ENCODE measurements at regions not wholly inside any gene's neighbourhood (a gene's known extent, or its start where the extent isn't known, plus 50 kb on each side); places are given as distances from the start of the nearest gene placed in this dataset.

GRCh38 chr18:41600693-41601391 lies 354.2 kb upstream of the PIK3C3 start:
- DNase-seq (ENCODE audit: low spot score in 2 of 2), result no peak
- Histone ChIP-seq H3K27me3 (no peaks in the 10 kb centered on the region), H3K4me1 (no peaks in the 10 kb centered on the region), H3K36me3 (no peaks in the 10 kb centered on the region), H3K9me3 (no peaks in the 10 kb centered on the region), H3K4me3 (no peak overlapping the region), H3K27ac (no peak overlapping the region)
- WGBS, 2 donors, result 75 to 89% methylated on average over 3 of the region's 3 CpGs
- TF ChIP-seq EP300 (IDR thresholded peaks at IDR 0.05) (no peak), POLR2A (IDR thresholded peaks at IDR 0.05) (no peak), CTCF (IDR thresholded peaks at IDR 0.05) (no peak)

- Histone ChIP-seq H3K9me3 (no peaks in the 10 kb centered on the region), H3K36me3 (no peaks in the 10 kb centered on the region), H3K4me3 (no peak overlapping the region), H3K4me1 (no peaks in the 10 kb centered on the region), H3K27me3 (no peaks in the 10 kb centered on the region), H3K27ac (no peak overlapping the region)
- 77 to 79% methylated on average over 3 of the region's 3 CpGs for WGBS, 2 donors
- TF ChIP-seq POLR2A (IDR thresholded peaks at IDR 0.05), result no peak
- TF ChIP-seq EP300 (IDR thresholded peaks at IDR 0.05), result no peak
- no peak for TF ChIP-seq CTCF (IDR thresholded peaks at IDR 0.05)
- DNase-seq (ENCODE audit: low spot score in 2 of 2), result no peak
These were observed 355.6 kb upstream of the PIK3C3 start for GRCh38 chr18:41599466-41599865.

- Histone ChIP-seq H3K9me3 (no peaks in the 10 kb centered on the region), H3K4me3 (no peak overlapping the region), H3K27ac (no peak overlapping the region), H3K4me1 (no peaks in the 10 kb centered on the region), H3K27me3 (no peaks in the 10 kb centered on the region), H3K36me3 (no peaks in the 10 kb centered on the region)
- DNase-seq (ENCODE audit: low spot score in 2 of 2), result no peak
- TF ChIP-seq CTCF (IDR thresholded peaks at IDR 0.05), result no peak
- TF ChIP-seq EP300 (IDR thresholded peaks at IDR 0.05), result no peak
- no peak for TF ChIP-seq POLR2A (IDR thresholded peaks at IDR 0.05)
- WGBS, 2 donors, result 55 to 73% methylated on average over 3 of the region's 3 CpGs
These were observed 360.5 kb upstream of the PIK3C3 start for GRCh38 chr18:41594582-41594981.

- Histone ChIP-seq H3K27me3 (no peaks in the 10 kb centered on the region), H3K36me3 (no peaks in the 10 kb centered on the region), H3K4me3 (no peak overlapping the region), H3K9me3 (no peaks in the 10 kb centered on the region), H3K27ac (no peak overlapping the region), H3K4me1 (no peaks in the 10 kb centered on the region)
- DNase-seq (ENCODE audit: low spot score in 2 of 2), result no peak
- TF ChIP-seq CTCF (IDR thresholded peaks at IDR 0.05) (no peak), POLR2A (IDR thresholded peaks at IDR 0.05) (no peak), EP300 (IDR thresholded peaks at IDR 0.05) (no peak)
These were observed 361.8 kb upstream of the PIK3C3 start for GRCh38 chr18:41593171-41593675.

GRCh38 chr18:41587976-41588375 lies 367.1 kb upstream of the PIK3C3 start:
- DNase-seq (ENCODE audit: low spot score in 2 of 2), result no peak
- WGBS, 2 donors, result 45 to 73% methylated on average over 1 of the region's 1 CpG
- Histone ChIP-seq H3K27me3 (no peaks in the 10 kb centered on the region), H3K4me3 (no peak overlapping the region), H3K9me3 (no peaks in the 10 kb centered on the region), H3K27ac (no peak overlapping the region), H3K36me3 (no peaks in the 10 kb centered on the region), H3K4me1 (no peaks in the 10 kb centered on the region)
- no peak for TF ChIP-seq EP300 (IDR thresholded peaks at IDR 0.05)
- no peak for TF ChIP-seq POLR2A (IDR thresholded peaks at IDR 0.05)
- TF ChIP-seq CTCF (IDR thresholded peaks at IDR 0.05), result no peak
